Stomach (tissue), 8 donors: ENCODE measurements at regions not wholly inside any gene's neighbourhood (a gene's known extent, or its start where the extent isn't known, plus 50 kb on each side); places are given as distances from the start of the nearest gene placed in this dataset.

Source experiments
- DNase-seq, 2 donors: peaks; one replicate each; pipeline versions ENCODE4 v3.0.0 to v3.0.0-alpha.2; 2013 to 2019
- H3K27ac ChIP-seq, 5 donors: fragments of 200-600 bp in 4 of 5; sonication (generic) in 4 of 5; one replicate each; pipeline ENCODE4 v1.5.1; 2013 to 2019; ENCODE audit warnings: mild to moderate bottlenecking in 1 of 5, moderate library complexity in 1 of 5
- H3K27me3 ChIP-seq, 3 donors: fragments of 200-600 bp; sonication (generic); one replicate each; pipeline ENCODE4 v1.5.1; 2017 to 2019; ENCODE audit warnings: mixed run types in 1 of 3
- H3K36me3 ChIP-seq, 4 donors: fragments of 200-600 bp; sonication (generic); 1 replicate in 3 of 4; 2 replicates in 1 of 4; pipeline ENCODE4 v1.5.1; 2016 to 2019
- H3K4me1 ChIP-seq, 4 donors: fragments of 200-600 bp; sonication (generic); one replicate each; pipeline ENCODE4 v1.5.1; 2016 to 2019
- H3K4me3 ChIP-seq, 4 donors: fragments of 200-600 bp; sonication (generic) in 3 of 4; one replicate each; pipeline ENCODE4 v1.5.1; 2016 to 2019; ENCODE audit warnings: mild to moderate bottlenecking in 1 of 4
- H3K9me3 ChIP-seq, 4 donors: fragments of 200-600 bp; sonication (generic); one replicate each; pipeline ENCODE4 v1.5.1; 2016 to 2019
- CTCF ChIP-seq, 7 experiments: fragments of 450-650 bp in 4 of 7; fragments of 200-600 bp in 3 of 7; sonication (generic) in 3 of 7; IDR thresholded peaks; one replicate each; pipeline ENCODE4 v1.5.1; 2016 to 2019; ENCODE audit warnings: antibody characterized with exemption in 7 of 7, control low read depth in 2 of 7, mild to moderate bottlenecking in 1 of 7
- EP300 ChIP-seq: sonication (generic); formaldehyde crosslinking; IDR thresholded peaks from one replicate; pipeline ENCODE4 v1.6.1; 2017; ENCODE audit warnings: antibody characterized with exemption
- POLR2A ChIP-seq, 4 donors: fragments of 450-650 bp; IDR thresholded peaks; one replicate each; pipeline ENCODE4 v1.6.1; 2016; ENCODE audit warnings: antibody characterized with exemption in 4 of 4, control low read depth in 2 of 4, mild to moderate bottlenecking in 1 of 4, moderate library complexity in 1 of 4
- POLR2AphosphoS5 ChIP-seq, 3 donors: sonication (generic); formaldehyde crosslinking; IDR thresholded peaks; one replicate each; pipeline ENCODE4 v1.6.1; 2016; ENCODE audit warnings: antibody characterized with exemption in 3 of 3
- WGBS, 5 donors: extraction: QIAGEN DNeasy Blood & Tissue Kit in 3 of 5; methylation state at CpG; one replicate each; pipeline versions ENCODE4 v1.1.5 to v1.1.7; 2013 to 2018; 5-methylcytosine and 5-hydroxymethylcytosine counted together
- intact Hi-C: fragments of 100-400 bp; cut with DNase I; formaldehyde crosslinking; loops from one replicate; pipeline ENCODE4 v1.15.1; 2023; ENCODE audit warnings: low total_unique reads
- donor health status: healthy with polysubstance abuse.
- donor health status: Bipolar disorder and iron deficiency.
- donor health status: healthy.

GRCh38 chr2:118177884-118178283 is 89.6 kb downstream of the INSIG2 start:
- TF ChIP-seq POLR2A (IDR thresholded peaks at IDR 0.05) (no peak), EP300 (no peak), POLR2AphosphoS5 (IDR thresholded peaks at IDR 0.05) (no peak), CTCF (IDR thresholded peaks at IDR 0.05) (no peak)
- Histone ChIP-seq H3K36me3 (no peaks in the 10 kb centered on the region), H3K9me3 (no peaks in the 10 kb centered on the region), H3K27me3 (peaks cover 0 to 17% (median 0%) of the 10 kb centered on the region in 3 donors), H3K4me1 (no peaks in the 10 kb centered on the region), H3K27ac (no peak overlapping the region), H3K4me3 (no peak overlapping the region)
- intact Hi-C loops = no loop called here
- 62 to 74% (median 71%) methylated on average over 2 of the region's 2 CpGs for WGBS, 5 donors
- no peak for DNase-seq

GRCh38 chr2:118177318-118177717 is 89.0 kb downstream of the INSIG2 start:
- intact Hi-C loops = no loop called here
- no peak for TF ChIP-seq CTCF (IDR thresholded peaks at IDR 0.05)
- no peak for TF ChIP-seq EP300
- no peak for TF ChIP-seq POLR2A (IDR thresholded peaks at IDR 0.05)
- no peak for TF ChIP-seq POLR2AphosphoS5 (IDR thresholded peaks at IDR 0.05)
- no peak for DNase-seq

GRCh38 chr2:118176601-118177000 is 88.3 kb downstream of the INSIG2 start:
- WGBS, 5 donors = 65 to 76% (median 73%) methylated on average over 3 of the region's 3 CpGs
- Histone ChIP-seq H3K27ac (no peak overlapping the region), H3K4me1 (no peaks in the 10 kb centered on the region), H3K27me3 (peaks cover 0 to 21% (median 0%) of the 10 kb centered on the region in 3 donors), H3K4me3 (no peak overlapping the region), H3K36me3 (no peaks in the 10 kb centered on the region), H3K9me3 (no peaks in the 10 kb centered on the region)
- intact Hi-C loops = no loop called here
- TF ChIP-seq CTCF (IDR thresholded peaks at IDR 0.05) (no peak), POLR2AphosphoS5 (IDR thresholded peaks at IDR 0.05) (no peak)
- no peak for DNase-seq

More at GRCh38 chr2:118177318-118177717, 89.0 kb downstream of the INSIG2 start:
- peaks cover 0 to 21% (median 0%) of the 10 kb centered on the region in 3 donors for H3K27me3 ChIP-seq
- no peaks in the 10 kb centered on the region for H3K9me3 ChIP-seq
- no peak overlapping the region for H3K27ac ChIP-seq
- H3K4me3 ChIP-seq = no peak overlapping the region
- H3K4me1 ChIP-seq = no peaks in the 10 kb centered on the region
- 35 to 50% (median 41%) methylated on average over 3 of the region's 3 CpGs for WGBS, 5 donors
- H3K36me3 ChIP-seq = no peaks in the 10 kb centered on the region

- TF ChIP-seq CTCF (IDR thresholded peaks at IDR 0.05) (no peak), EP300 (no peak), POLR2AphosphoS5 (IDR thresholded peaks at IDR 0.05) (no peak), POLR2A (IDR thresholded peaks at IDR 0.05) (no peak)
- no peaks in the 10 kb centered on the region for H3K9me3 ChIP-seq
- intact Hi-C loops = no loop called here
- H3K27me3 ChIP-seq = peaks cover 0 to 8% (median 0%) of the 10 kb centered on the region in 3 donors
- H3K4me1 ChIP-seq = no peaks in the 10 kb centered on the region
- H3K27ac ChIP-seq = no peak overlapping the region
- WGBS, 5 donors = 97 to 100% (median 98%) methylated on average over 2 of the region's 2 CpGs
- no peak overlapping the region for H3K4me3 ChIP-seq
- no peaks in the 10 kb centered on the region for H3K36me3 ChIP-seq
- DNase-seq = no peak
Observed at GRCh38 chr2:118171546-118171945, 83.3 kb downstream of the INSIG2 start.
